Mesendoderm (in vitro differentiated cells): ENCODE measurements at regions not wholly inside any gene's neighbourhood (a gene's known extent, or its start where the extent isn't known, plus 50 kb on each side); places are given as distances from the start of the nearest gene placed in this dataset.

Experiments used
- DNase-seq: peaks from one replicate; pipeline ENCODE4 v3.0.0; 2013
- H2AK5ac ChIP-seq: 2 replicates; pipeline ENCODE4 v1.6.1; 2013; ENCODE audit warnings: low read length, inconsistent platforms
- H2BK120ac ChIP-seq: 2 replicates; pipeline ENCODE4 v1.6.1; 2013; ENCODE audit warnings: low read depth, mild to moderate bottlenecking, low read length, moderate library complexity, mixed read lengths
- H2BK15ac ChIP-seq: replicated peaks from 2 replicates; pipeline ENCODE4 v1.6.1; 2013; ENCODE audit warnings: low read depth, mild to moderate bottlenecking, moderate library complexity
- H2BK5ac ChIP-seq: 2 replicates; pipeline ENCODE4 v1.6.1; 2013; ENCODE audit warnings: low read length, inconsistent platforms
- H3K18ac ChIP-seq: 2 replicates; pipeline ENCODE4 v1.6.1; 2013; ENCODE audit warnings: mild to moderate bottlenecking, low read length, mixed read lengths
- H3K23ac ChIP-seq: one replicate; pipeline ENCODE4 v1.6.1; 2013; ENCODE audit warnings: low read length
- H3K27ac ChIP-seq: 2 replicates; pipeline ENCODE4 v1.5.1; 2013; ENCODE audit warnings: low read depth, mild to moderate bottlenecking, inconsistent platforms, low read length, moderate library complexity
- H3K27me3 ChIP-seq: 2 replicates; pipeline ENCODE4 v1.6.1; 2013; ENCODE audit warnings: low read length, control low read depth, mild to moderate bottlenecking, inconsistent platforms; ENCODE audit not compliant: insufficient read depth, poor library complexity
- H3K36me3 ChIP-seq: 2 replicates; pipeline ENCODE4 v1.6.1; 2013; ENCODE audit warnings: low read length, inconsistent platforms; ENCODE audit not compliant: control insufficient read depth, insufficient read depth
- H3K4ac ChIP-seq: one replicate; pipeline ENCODE4 v1.6.1; 2013; ENCODE audit warnings: low read depth, mild to moderate bottlenecking, low read length, moderate library complexity
- H3K4me1 ChIP-seq: 2 replicates; pipeline ENCODE4 v1.6.1; 2013; ENCODE audit warnings: low read depth, low read length, inconsistent platforms; ENCODE audit not compliant: control insufficient read depth
- H3K4me2 ChIP-seq: 2 replicates; pipeline ENCODE4 v1.6.1; 2013; ENCODE audit warnings: low read length
- H3K4me3 ChIP-seq: 2 replicates; pipeline ENCODE4 v1.5.1; 2013; ENCODE audit warnings: mild to moderate bottlenecking, low read length
- H3K56ac ChIP-seq: one replicate; pipeline ENCODE4 v1.6.1; 2013; ENCODE audit warnings: low read length
- H3K79me1 ChIP-seq: 2 replicates; pipeline ENCODE4 v1.6.1; 2013; ENCODE audit warnings: low read length, inconsistent platforms
- H3K79me2 ChIP-seq: 2 replicates; pipeline ENCODE4 v1.6.1; 2013; ENCODE audit warnings: mild to moderate bottlenecking, low read length; ENCODE audit not compliant: control insufficient read depth, insufficient read depth
- H3K9ac ChIP-seq: 2 replicates; pipeline ENCODE4 v1.6.1; 2013; ENCODE audit warnings: low read length, inconsistent platforms
- H4K5ac ChIP-seq: one replicate; pipeline ENCODE4 v1.6.1; 2013; ENCODE audit warnings: low read length
- H4K8ac ChIP-seq: one replicate; pipeline ENCODE4 v1.6.1; 2013; ENCODE audit warnings: low read depth, mild to moderate bottlenecking, control low read depth, low read length, moderate library complexity
- WGBS: extraction: QIAGEN DNeasy Blood & Tissue Kit; methylation state at CpG from one replicate; pipeline ENCODE4 v1.1.7; 2013; ENCODE audit warnings: low lambda C conversion rate, missing lambda C conversion rate; ENCODE audit not compliant: insufficient coverage; ENCODE audit errors: extremely low coverage; 5-methylcytosine and 5-hydroxymethylcytosine counted together

GRCh38 chr18:67980241-67980640 lies 463.7 kb upstream of the DSEL start:
- no peaks in the 10 kb centered on the region for H3K36me3 ChIP-seq
- H3K27ac ChIP-seq = no peak overlapping the region
- H3K9ac ChIP-seq = no peak overlapping the region
- no peak overlapping the region for H4K8ac ChIP-seq
- no peaks in the 10 kb centered on the region for H3K27me3 ChIP-seq
- H3K4me2 ChIP-seq = no peak overlapping the region
- H4K5ac ChIP-seq = no peak overlapping the region
- no peaks in the 10 kb centered on the region for H3K4me1 ChIP-seq
- no peak overlapping the region for H3K4ac ChIP-seq
- H2BK5ac ChIP-seq = no peak overlapping the region
- no peak overlapping the region for H3K4me3 ChIP-seq
- H3K79me1 ChIP-seq = no peaks in the 10 kb centered on the region
- no peaks in the 10 kb centered on the region for H3K79me2 ChIP-seq
- no peak overlapping the region for H3K18ac ChIP-seq
- no peak overlapping the region for H2BK120ac ChIP-seq
- no peak overlapping the region for H3K23ac ChIP-seq
- no peak overlapping the region for H2BK15ac ChIP-seq
- DNase-seq = no peak
- no peak overlapping the region for H3K56ac ChIP-seq
- no CpG with 5 or more reads among the region's 2 CpGs for WGBS
- no peak overlapping the region for H2AK5ac ChIP-seq

- Histone ChIP-seq H3K4me3 (no peak overlapping the region), H3K4me1 (no peaks in the 10 kb centered on the region), H3K56ac (no peak overlapping the region), H3K18ac (no peak overlapping the region), H3K79me1 (no peaks in the 10 kb centered on the region), H3K36me3 (no peaks in the 10 kb centered on the region), H2BK15ac (no peak overlapping the region), H3K23ac (no peak overlapping the region), H2BK5ac (no peak overlapping the region), H2AK5ac (no peak overlapping the region), H3K79me2 (no peaks in the 10 kb centered on the region), H4K8ac (no peak overlapping the region), H4K5ac (no peak overlapping the region), H3K4me2 (no peak overlapping the region), H3K27me3 (no peaks in the 10 kb centered on the region), H3K4ac (no peak overlapping the region), H3K27ac (no peak overlapping the region), H3K9ac (no peak overlapping the region), H2BK120ac (no peak overlapping the region)
- DNase-seq = no peak
- WGBS = no CpG with 5 or more reads among the region's 7 CpGs
Observed at GRCh38 chr18:67977067-67977616, 460.6 kb upstream of the DSEL start.

- no peak overlapping the region for H3K4ac ChIP-seq
- H2BK5ac ChIP-seq = no peak overlapping the region
- H2AK5ac ChIP-seq = no peak overlapping the region
- H3K4me3 ChIP-seq = no peak overlapping the region
- H2BK120ac ChIP-seq = no peak overlapping the region
- H4K5ac ChIP-seq = no peak overlapping the region
- H3K36me3 ChIP-seq = no peaks in the 10 kb centered on the region
- H3K4me1 ChIP-seq = no peaks in the 10 kb centered on the region
- H3K4me2 ChIP-seq = no peak overlapping the region
- no peak overlapping the region for H2BK15ac ChIP-seq
- H3K27me3 ChIP-seq = no peaks in the 10 kb centered on the region
- no peaks in the 10 kb centered on the region for H3K79me2 ChIP-seq
- H3K27ac ChIP-seq = no peak overlapping the region
- no peak overlapping the region for H4K8ac ChIP-seq
- H3K18ac ChIP-seq = no peak overlapping the region
- no peak overlapping the region for H3K23ac ChIP-seq
- no peaks in the 10 kb centered on the region for H3K79me1 ChIP-seq
- no peak overlapping the region for H3K9ac ChIP-seq
- DNase-seq = no peak
- no peak overlapping the region for H3K56ac ChIP-seq
- WGBS = no CpG with 5 or more reads among the region's 1 CpG
Observed at GRCh38 chr18:67973916-67974315, 457.4 kb upstream of the DSEL start.

GRCh38 chr18:67969458-67969857 lies 452.9 kb upstream of the DSEL start:
- H3K4ac ChIP-seq = no peak overlapping the region
- H3K4me1 ChIP-seq = no peaks in the 10 kb centered on the region
- H4K5ac ChIP-seq = no peak overlapping the region
- H2BK120ac ChIP-seq = no peak overlapping the region
- no peak overlapping the region for H3K4me2 ChIP-seq
- H4K8ac ChIP-seq = no peak overlapping the region
- H3K36me3 ChIP-seq = no peaks in the 10 kb centered on the region
- H3K79me2 ChIP-seq = no peaks in the 10 kb centered on the region
- WGBS = no CpG with 5 or more reads among the region's 1 CpG
- H3K79me1 ChIP-seq = no peaks in the 10 kb centered on the region
- no peaks in the 10 kb centered on the region for H3K27me3 ChIP-seq
- DNase-seq = no peak
- no peak overlapping the region for H3K23ac ChIP-seq
- no peak overlapping the region for H2AK5ac ChIP-seq
- H2BK5ac ChIP-seq = no peak overlapping the region
- H3K56ac ChIP-seq = no peak overlapping the region
- H2BK15ac ChIP-seq = no peak overlapping the region
- no peak overlapping the region for H3K27ac ChIP-seq
- H3K4me3 ChIP-seq = no peak overlapping the region
- H3K9ac ChIP-seq = no peak overlapping the region
- H3K18ac ChIP-seq = no peak overlapping the region

- no peaks in the 10 kb centered on the region for H3K27me3 ChIP-seq
- WGBS = no CpG with 5 or more reads among the region's 1 CpG
- no peak overlapping the region for H3K4me2 ChIP-seq
Observed at GRCh38 chr18:67966224-67966623, 449.7 kb upstream of the DSEL start.

GRCh38 chr18:67964462-67964861 lies 447.9 kb upstream of the DSEL start:
- Histone ChIP-seq H3K27ac (no peak overlapping the region), H3K4ac (no peak overlapping the region), H4K8ac (no peak overlapping the region), H3K4me2 (no peak overlapping the region), H3K56ac (no peak overlapping the region), H4K5ac (no peak overlapping the region), H3K36me3 (no peaks in the 10 kb centered on the region), H3K23ac (no peak overlapping the region), H3K27me3 (no peaks in the 10 kb centered on the region), H3K79me2 (no peaks in the 10 kb centered on the region), H2BK120ac (no peak overlapping the region), H3K9ac (no peak overlapping the region), H2AK5ac (no peak overlapping the region), H3K4me1 (no peaks in the 10 kb centered on the region), H3K79me1 (no peaks in the 10 kb centered on the region), H3K18ac (no peak overlapping the region), H2BK15ac (no peak overlapping the region), H3K4me3 (no peak overlapping the region), H2BK5ac (no peak overlapping the region)
- DNase-seq = no peak
- no CpG with 5 or more reads among the region's 4 CpGs for WGBS

More at GRCh38 chr18:67966224-67966623, 449.7 kb upstream of the DSEL start:
- Histone ChIP-seq H3K36me3 (no peaks in the 10 kb centered on the region), H2BK120ac (no peak overlapping the region), H3K79me2 (no peaks in the 10 kb centered on the region), H4K8ac (no peak overlapping the region), H3K4me3 (no peak overlapping the region), H2BK5ac (no peak overlapping the region), H3K9ac (no peak overlapping the region), H3K23ac (no peak overlapping the region), H3K27ac (no peak overlapping the region), H3K56ac (no peak overlapping the region), H3K4me1 (no peaks in the 10 kb centered on the region), H2BK15ac (no peak overlapping the region), H2AK5ac (no peak overlapping the region), H3K79me1 (no peaks in the 10 kb centered on the region), H4K5ac (no peak overlapping the region), H3K18ac (no peak overlapping the region), H3K4ac (no peak overlapping the region)
- no peak for DNase-seq
